Brain microvascular endothelial cell (primary cell): ENCODE measurements at regions not wholly inside any gene's neighbourhood (a gene's known extent, or its start where the extent isn't known, plus 50 kb on each side); places are given as distances from the start of the nearest gene placed in this dataset.

ENCODE experiments used
- DNase-seq: peaks from one replicate; pipeline ENCODE4 v3.0.0-alpha.2; 2020
- H3K27ac ChIP-seq: fragments of 250-450 bp; sonication (Bioruptor Pico); 2 replicates; pipeline ENCODE4 v1.5.1; 2020; ENCODE audit warnings: mild to moderate bottlenecking, moderate library complexity
- H3K27me3 ChIP-seq: fragments of 250-450 bp; sonication (Bioruptor Pico); replicated peaks from 2 replicates; pipeline ENCODE4 v1.5.1; 2020; ENCODE audit warnings: mild to moderate bottlenecking
- H3K36me3 ChIP-seq: fragments of 250-450 bp; sonication (Bioruptor Pico); replicated peaks from 2 replicates; pipeline ENCODE4 v1.5.1; 2020; ENCODE audit warnings: mild to moderate bottlenecking
- H3K4me3 ChIP-seq: 2 replicates; pipeline ENCODE4 v1.5.1; 2011; ENCODE audit warnings: low read depth, mild to moderate bottlenecking, control low read depth, low read length, moderate library complexity
- CTCF ChIP-seq: IDR thresholded peaks from 2 replicates; pipeline ENCODE4 v1.5.1; 2011; ENCODE audit warnings: low read depth, mild to moderate bottlenecking, moderate library complexity, low read length, control low read depth, inconsistent platforms; ENCODE audit errors: missing control alignments
- in situ Hi-C: cut with HindIII; loops from 2 replicates; pipeline ENCODE4 v1.10.0; 2017; ENCODE audit warnings: low sequenced_read_pairs, low pct_ligation_motif_present

GRCh38 chr22:48523091-48523490, 1304.6 kb downstream of the BRD1 start:
- Histone ChIP-seq H3K27ac (no peak overlapping the region), H3K4me3 (no peak overlapping the region), H3K36me3 (no peaks in the 10 kb centered on the region), H3K27me3 (no peaks in the 10 kb centered on the region)
- in situ Hi-C loops, result no loop called here
- TF ChIP-seq CTCF, result no peak
- DNase-seq, result no peak

- no peak overlapping the region for H3K4me3 ChIP-seq
- in situ Hi-C loops, result no loop called here
- no peak overlapping the region for H3K27ac ChIP-seq
- no peaks in the 10 kb centered on the region for H3K36me3 ChIP-seq
- DNase-seq, result no peak
- no peak for TF ChIP-seq CTCF
- no peaks in the 10 kb centered on the region for H3K27me3 ChIP-seq
These were observed 1305.4 kb downstream of the BRD1 start for GRCh38 chr22:48522271-48522670.

GRCh38 chr22:48520884-48521588, 1306.6 kb downstream of the BRD1 start:
- no peak overlapping the region for H3K27ac ChIP-seq
- no peaks in the 10 kb centered on the region for H3K27me3 ChIP-seq
- no peak for DNase-seq
- no peak overlapping the region for H3K4me3 ChIP-seq
- TF ChIP-seq CTCF, result peak; percentile 20
- no peaks in the 10 kb centered on the region for H3K36me3 ChIP-seq
- in situ Hi-C loops, result no loop called here

GRCh38 chr22:48520207-48520606, 1307.5 kb downstream of the BRD1 start:
- Histone ChIP-seq H3K4me3 (no peak overlapping the region), H3K36me3 (no peaks in the 10 kb centered on the region), H3K27me3 (no peaks in the 10 kb centered on the region), H3K27ac (no peak overlapping the region)
- in situ Hi-C loops, result no loop called here
- TF ChIP-seq CTCF, result no peak
- no peak for DNase-seq

GRCh38 chr22:48517039-48518030, 1310.3 kb downstream of the BRD1 start:
- no peak overlapping the region for H3K4me3 ChIP-seq
- H3K27ac ChIP-seq, result no peak overlapping the region
- in situ Hi-C loops, result no loop called here
- TF ChIP-seq CTCF, result peak; percentile 19
- no peak for DNase-seq
- no peaks in the 10 kb centered on the region for H3K27me3 ChIP-seq
- no peaks in the 10 kb centered on the region for H3K36me3 ChIP-seq
